ENCODE measurements at regions not wholly inside any gene's neighbourhood (a gene's known extent, or its start where the extent isn't known, plus 50 kb on each side); places are given as distances from the start of the nearest gene placed in this dataset.

- no peak overlapping the region for H3K4me3 ChIP-seq (ENCODE audit: low read depth, low read length)
- TF ChIP-seq CTCF (conservative IDR thresholded peaks at IDR 0.05; ENCODE audit: low read depth, low read length), result no peak
- no peak for DNase-seq (ENCODE audit: low read depth)
These were observed 96.2 kb upstream of the SMC2 start for GRCh38 chr9:103997856-103998370.

- no peak overlapping the region for H3K4me3 ChIP-seq (ENCODE audit: low read depth, low read length)
- DNase-seq (ENCODE audit: low read depth), result no peak
- TF ChIP-seq CTCF (conservative IDR thresholded peaks at IDR 0.05; ENCODE audit: low read depth, low read length), result no peak
These were observed 94.6 kb upstream of the SMC2 start for GRCh38 chr9:103999375-104000062.

- DNase-seq (ENCODE audit: low read depth), result peak; percentile 46
- TF ChIP-seq CTCF (conservative IDR thresholded peaks at IDR 0.05; ENCODE audit: low read depth, low read length), result no peak
- no peak overlapping the region for H3K4me3 ChIP-seq (ENCODE audit: low read depth, low read length)
These were observed 84.3 kb upstream of the SMC2 start for GRCh38 chr9:104009826-104010225.

GRCh38 chr9:104022083-104022482 is 72.0 kb upstream of the SMC2 start:
- no peak for DNase-seq (ENCODE audit: low read depth)
- no peak overlapping the region for H3K4me3 ChIP-seq (ENCODE audit: low read depth, low read length)
- no peak for TF ChIP-seq CTCF (conservative IDR thresholded peaks at IDR 0.05; ENCODE audit: low read depth, low read length)

GRCh38 chr9:104025104-104025503 is 69.0 kb upstream of the SMC2 start:
- H3K4me3 ChIP-seq (ENCODE audit: low read depth, low read length), result no peak overlapping the region
- TF ChIP-seq CTCF (conservative IDR thresholded peaks at IDR 0.05; ENCODE audit: low read depth, low read length), result no peak
- DNase-seq (ENCODE audit: low read depth), result no peak

GRCh38 chr9:104025945-104026344 is 68.2 kb upstream of the SMC2 start:
- DNase-seq (ENCODE audit: low read depth), result no peak

More at GRCh38 chr9:104025945-104026344, 68.2 kb upstream of the SMC2 start:
- TF ChIP-seq CTCF (conservative IDR thresholded peaks at IDR 0.05; ENCODE audit: low read depth, low read length), result no peak
- no peak overlapping the region for H3K4me3 ChIP-seq (ENCODE audit: low read depth, low read length)
